Fibroblast of lung (primary cell): ENCODE measurements at regions not wholly inside any gene's neighbourhood (a gene's known extent, or its start where the extent isn't known, plus 50 kb on each side); places are given as distances from the start of the nearest gene placed in this dataset.
"Not testable (repeated sequence)": the region's sequence is repeated elsewhere in the genome, so short reads cannot be mapped to it uniquely, and the experiment has no call there.

Experiments
- DNase-seq, 2 donors: peaks; one replicate each; pipeline versions ENCODE4 v3.0.0 to v3.0.0-alpha.2; 2010; ENCODE audit warnings: low read depth in 2 of 2
- H2AFZ ChIP-seq: 2 replicates; pipeline ENCODE4 v1.5.1; 2012; ENCODE audit warnings: low read length, control low read depth, inconsistent platforms
- H3K27ac ChIP-seq: 2 replicates; pipeline ENCODE4 v1.5.1; 2011; ENCODE audit warnings: low read length, control low read depth; ENCODE audit not compliant: insufficient read depth
- H3K27me3 ChIP-seq: 2 replicates; pipeline ENCODE4 v1.5.1; 2011; ENCODE audit warnings: mild to moderate bottlenecking, low read length; ENCODE audit not compliant: control insufficient read depth, insufficient read depth
- H3K36me3 ChIP-seq: 2 replicates; pipeline ENCODE4 v1.5.1; 2011; ENCODE audit warnings: low read length; ENCODE audit not compliant: control insufficient read depth, insufficient read depth
- H3K4me1 ChIP-seq: 2 replicates; pipeline ENCODE4 v1.5.1; 2011; ENCODE audit warnings: low read length; ENCODE audit not compliant: control insufficient read depth, insufficient read depth; ENCODE audit errors: extremely low read depth
- H3K4me2 ChIP-seq: 2 replicates; pipeline ENCODE4 v1.5.1; 2011; ENCODE audit warnings: low read length, control low read depth; ENCODE audit not compliant: insufficient read depth; ENCODE audit errors: extremely low read depth
- H3K4me3 ChIP-seq, 4 experiments: fragments of 200-600 bp in 1 of 4; sonication (generic) in 1 of 4; replicated peaks in 1 of 4; 2 replicates each; pipeline ENCODE4 v1.5.1; 2011 to 2016; ENCODE audit warnings: low read length in 4 of 4, low read depth in 3 of 4, mild to moderate bottlenecking in 3 of 4, control low read depth in 2 of 4, inconsistent platforms in 1 of 4, mixed read lengths in 1 of 4; ENCODE audit not compliant: insufficient read depth in 1 of 4; ENCODE audit errors: control extremely low read depth in 1 of 4
- H3K79me2 ChIP-seq: 2 replicates; pipeline ENCODE4 v1.5.1; 2012; ENCODE audit warnings: mild to moderate bottlenecking, low read length, inconsistent platforms; ENCODE audit not compliant: control insufficient read depth, insufficient read depth
- H3K9ac ChIP-seq: 2 replicates; pipeline ENCODE4 v1.5.1; 2011; ENCODE audit warnings: mild to moderate bottlenecking, low read length, control low read depth; ENCODE audit not compliant: insufficient read depth
- H3K9me3 ChIP-seq: 2 replicates; pipeline ENCODE4 v1.5.1; 2012; ENCODE audit warnings: low read depth, low read length; ENCODE audit not compliant: control insufficient read depth, insufficient read depth
- H4K20me1 ChIP-seq: 2 replicates; pipeline ENCODE4 v1.5.1; 2011; ENCODE audit warnings: low read length; ENCODE audit not compliant: control insufficient read depth, insufficient read depth; ENCODE audit errors: extremely low read depth
- EZH2 ChIP-seq: IDR thresholded peaks from 2 replicates; pipeline ENCODE4 v1.5.1; 2012; ENCODE audit warnings: low read length, control low read depth, mild to moderate bottlenecking; ENCODE audit errors: missing control alignments
- TF ChIP-seq, protein P1 (sequence below), 2 donors: IDR thresholded peaks in 1 of 2; conservative IDR thresholded peaks in 1 of 2; 1 replicate in 1 of 2; 2 replicates in 1 of 2; pipeline ENCODE4 v1.5.1; 2011 to 2012; ENCODE audit warnings: low read length in 2 of 2, control low read depth in 1 of 2, inconsistent platforms in 1 of 2, low read depth in 1 of 2, mild to moderate bottlenecking in 1 of 2

GRCh38 chr10:29379208-29379607, 90.3 kb downstream of the LYZL1 start:
- no peak overlapping the region for H3K27ac ChIP-seq
- H3K36me3 ChIP-seq = no peaks in the 10 kb centered on the region
- H2AFZ ChIP-seq = no peak overlapping the region
- no peaks in the 10 kb centered on the region for H4K20me1 ChIP-seq
- no peak overlapping the region for H3K9ac ChIP-seq
- peak in 1 of 2 donors; percentile 64 for DNase-seq
- no peaks in the 10 kb centered on the region for H3K4me1 ChIP-seq
- no peaks in the 10 kb centered on the region for H3K79me2 ChIP-seq
- H3K9me3 ChIP-seq = no peaks in the 10 kb centered on the region
- no peak overlapping the region for H3K4me3 ChIP-seq
- peaks cover 9% of the 10 kb centered on the region for H3K27me3 ChIP-seq
- no peak for TF ChIP-seq EZH2
- TF ChIP-seq, protein P1, sequence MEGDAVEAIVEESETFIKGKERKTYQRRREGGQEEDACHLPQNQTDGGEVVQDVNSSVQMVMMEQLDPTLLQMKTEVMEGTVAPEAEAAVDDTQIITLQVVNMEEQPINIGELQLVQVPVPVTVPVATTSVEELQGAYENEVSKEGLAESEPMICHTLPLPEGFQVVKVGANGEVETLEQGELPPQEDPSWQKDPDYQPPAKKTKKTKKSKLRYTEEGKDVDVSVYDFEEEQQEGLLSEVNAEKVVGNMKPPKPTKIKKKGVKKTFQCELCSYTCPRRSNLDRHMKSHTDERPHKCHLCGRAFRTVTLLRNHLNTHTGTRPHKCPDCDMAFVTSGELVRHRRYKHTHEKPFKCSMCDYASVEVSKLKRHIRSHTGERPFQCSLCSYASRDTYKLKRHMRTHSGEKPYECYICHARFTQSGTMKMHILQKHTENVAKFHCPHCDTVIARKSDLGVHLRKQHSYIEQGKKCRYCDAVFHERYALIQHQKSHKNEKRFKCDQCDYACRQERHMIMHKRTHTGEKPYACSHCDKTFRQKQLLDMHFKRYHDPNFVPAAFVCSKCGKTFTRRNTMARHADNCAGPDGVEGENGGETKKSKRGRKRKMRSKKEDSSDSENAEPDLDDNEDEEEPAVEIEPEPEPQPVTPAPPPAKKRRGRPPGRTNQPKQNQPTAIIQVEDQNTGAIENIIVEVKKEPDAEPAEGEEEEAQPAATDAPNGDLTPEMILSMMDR (conservative IDR thresholded peaks at IDR 0.05 in 1 of 2, IDR thresholded peaks at IDR 0.05 in 1 of 2; ENCODE audit: low read depth in 1 of 2, low read length in 2 of 2) = no peak
- H3K4me2 ChIP-seq = no peak overlapping the region

DNA sequence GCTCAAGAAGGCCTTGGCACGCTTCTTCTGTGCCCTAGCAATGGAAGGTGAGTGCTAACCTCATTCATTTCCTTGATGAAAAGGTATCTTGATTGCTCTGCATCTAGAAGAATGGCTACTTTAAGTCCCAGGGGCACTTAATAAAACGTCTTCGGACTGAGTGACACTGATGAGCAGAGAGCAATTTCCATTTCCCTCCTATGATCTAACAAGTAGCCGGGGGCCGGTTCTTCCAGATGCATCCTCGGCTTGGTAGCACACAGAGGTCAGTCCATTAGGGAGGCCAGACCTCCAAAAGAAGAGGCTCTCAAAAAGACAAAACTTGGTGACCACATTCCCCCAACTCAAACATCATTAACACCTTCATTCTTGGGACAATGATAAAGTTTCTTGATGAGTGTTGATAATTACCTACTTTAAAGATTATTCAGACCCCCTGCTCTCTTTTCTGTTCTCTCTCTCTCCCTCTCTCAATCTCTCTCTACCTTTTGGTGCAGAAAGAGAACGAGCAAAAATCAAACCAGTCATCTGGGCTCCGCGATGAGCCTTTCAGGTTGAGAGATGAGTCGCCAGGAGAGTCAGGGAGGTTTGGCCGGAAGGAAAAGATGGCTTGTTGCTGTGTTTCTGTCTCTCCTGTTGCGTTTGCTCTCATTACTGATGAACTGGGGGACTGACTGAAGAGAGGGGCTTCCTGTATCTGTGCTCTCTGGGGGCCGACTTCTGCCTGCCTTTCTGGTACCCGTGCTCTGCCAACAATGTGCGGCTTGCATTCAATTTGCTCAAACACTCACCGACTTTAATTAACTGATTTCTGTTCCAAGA, 91.1 kb downstream of the LYZL1 start:
- not testable (repeated sequence) for DNase-seq, H3K4me3 ChIP-seq, H3K79me2 ChIP-seq, H3K9me3 ChIP-seq, H2AFZ ChIP-seq, H3K9ac ChIP-seq, H3K4me1 ChIP-seq, H4K20me1 ChIP-seq, H3K27me3 ChIP-seq, H3K36me3 ChIP-seq, H3K4me2 ChIP-seq, H3K27ac ChIP-seq

DNA sequence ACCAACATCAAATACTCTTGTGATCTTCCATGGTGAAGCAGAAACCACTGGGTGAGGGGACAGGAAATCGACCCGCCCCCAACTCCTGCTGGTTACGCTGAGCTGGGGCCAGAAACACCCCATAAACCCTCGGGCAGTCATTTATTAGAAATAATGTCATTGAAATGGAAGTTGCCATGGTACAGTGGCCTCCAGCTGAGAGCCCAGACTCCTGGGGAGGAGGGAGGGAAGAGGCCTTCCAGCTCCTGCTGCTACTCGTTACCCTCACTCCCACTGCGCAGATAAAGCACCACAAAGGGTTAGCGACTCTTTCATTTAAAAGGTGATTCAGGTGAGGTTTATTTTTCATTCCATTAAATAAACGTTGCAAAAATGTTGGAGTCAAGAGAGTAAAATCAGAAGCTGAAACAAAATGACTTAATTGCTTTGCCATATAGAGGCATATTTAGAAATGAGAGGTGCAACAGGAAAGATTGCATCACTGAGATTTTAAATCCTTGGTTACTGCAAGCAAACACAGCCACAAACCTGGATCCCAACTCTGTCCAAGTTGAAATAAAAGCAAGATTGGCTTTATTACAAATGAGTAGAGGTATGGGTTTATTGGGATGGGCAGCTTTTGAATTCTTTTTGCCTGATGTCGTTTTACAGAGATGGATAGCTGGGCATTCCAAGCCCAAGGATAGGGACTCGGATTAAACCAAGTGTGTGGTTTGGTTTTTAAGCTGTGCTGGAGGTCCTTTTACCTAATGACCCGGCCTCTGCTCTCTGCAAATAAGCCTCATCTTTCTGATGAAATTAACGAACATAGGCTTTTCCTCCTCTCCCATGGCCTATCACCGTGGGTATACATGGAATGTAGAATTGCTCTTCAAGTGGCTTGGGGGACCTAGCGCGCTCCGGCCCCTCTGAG, 92.0 kb downstream of the LYZL1 start:
- not testable (repeated sequence) for H3K4me1 ChIP-seq, H3K4me2 ChIP-seq, H3K27me3 ChIP-seq, H3K36me3 ChIP-seq, H3K9ac ChIP-seq, H2AFZ ChIP-seq, H3K9me3 ChIP-seq, H3K4me3 ChIP-seq, H3K79me2 ChIP-seq, H4K20me1 ChIP-seq, H3K27ac ChIP-seq
- DNase-seq = peak in 1 of 2 donors; percentile 25
